Esophagus squamous epithelium (tissue), 5 donors: ENCODE measurements at regions not wholly inside any gene's neighbourhood (a gene's known extent, or its start where the extent isn't known, plus 50 kb on each side); places are given as distances from the start of the nearest gene placed in this dataset.

Experiments used
- DNase-seq: peaks from one replicate; lab custom pipeline; 2025; lab: John Stamatoyannopoulos, UW
- H3K27ac ChIP-seq, 4 donors: fragments of 200-600 bp; sonication (generic); one replicate each; pipeline ENCODE4 v1.5.1; 2016 to 2019; ENCODE audit warnings: mild to moderate bottlenecking in 1 of 4
- H3K27me3 ChIP-seq, 4 donors: fragments of 200-600 bp; sonication (generic); 1 replicate in 3 of 4; 2 replicates in 1 of 4; pipeline versions ENCODE4 v1.5.1 to v1.6.0; 2017 to 2021; ENCODE audit warnings: antibody characterized with exemption in 1 of 4
- H3K36me3 ChIP-seq, 3 donors: fragments of 200-600 bp; sonication (generic); one replicate each; pipeline ENCODE4 v1.5.1; 2016 to 2019
- H3K4me1 ChIP-seq, 3 donors: fragments of 200-600 bp; sonication (generic); one replicate each; pipeline ENCODE4 v1.5.1; 2017 to 2019
- H3K4me3 ChIP-seq, 4 donors: fragments of 200-600 bp; sonication (generic); 1 replicate in 3 of 4; 2 replicates in 1 of 4; pipeline ENCODE4 v1.5.1; 2016 to 2019; ENCODE audit warnings: mild to moderate bottlenecking in 2 of 4, moderate library complexity in 1 of 4
- H3K9me3 ChIP-seq, 3 donors: fragments of 200-600 bp; sonication (generic); one replicate each; pipeline ENCODE4 v1.5.1; 2016 to 2019
- CTCF ChIP-seq, 6 experiments: fragments of 450-650 bp in 4 of 6; fragments of 200-600 bp in 2 of 6; sonication (generic) in 2 of 6; IDR thresholded peaks; one replicate each; pipeline ENCODE4 v1.5.1; 2016 to 2019; ENCODE audit warnings: antibody characterized with exemption in 6 of 6, mild to moderate bottlenecking in 4 of 6, moderate library complexity in 4 of 6
- POLR2A ChIP-seq, 4 donors: fragments of 450-650 bp; IDR thresholded peaks; one replicate each; pipeline ENCODE4 v1.6.1; 2017; ENCODE audit warnings: antibody characterized with exemption in 4 of 4, mild to moderate bottlenecking in 4 of 4, moderate library complexity in 3 of 4
- WGBS, 2 donors: methylation state at CpG; one replicate each; pipeline ENCODE4 v1.1.5; 2018; 5-methylcytosine and 5-hydroxymethylcytosine counted together
- intact Hi-C: fragments of 100-400 bp; cut with DNase I; formaldehyde crosslinking; loops from one replicate; pipeline ENCODE4 v1.15.0; 2022
- donor health status: DM: yes; HTN: yes; CAD: no.

DNA sequence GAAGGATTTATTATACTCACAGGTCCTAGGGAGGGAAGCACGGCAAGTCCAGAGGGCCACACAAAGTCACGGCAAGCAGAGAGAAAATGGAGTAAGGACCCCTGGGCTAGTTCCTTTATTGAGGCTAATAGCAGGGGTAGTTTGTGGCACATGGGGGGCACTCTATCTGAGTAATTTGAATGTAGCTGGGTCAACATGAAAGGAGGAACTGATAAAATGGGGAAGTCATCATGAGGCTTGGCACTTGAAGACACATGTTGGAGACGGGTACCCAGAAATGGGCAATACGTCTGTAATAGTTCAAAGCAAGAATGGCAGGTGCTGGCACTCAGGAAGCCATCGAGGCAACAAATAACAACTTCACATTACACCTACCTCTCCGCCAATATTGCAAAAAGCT is 1136.4 kb downstream of the MRPL39 start:
- TF ChIP-seq CTCF (IDR thresholded peaks at IDR 0.05) (no peak), POLR2A (IDR thresholded peaks at IDR 0.05) (no peak)
- 65 to 73% methylated on average over 6 of the region's 6 CpGs for WGBS, 2 donors
- no peaks in the 10 kb centered on the region for H3K9me3 ChIP-seq
- no peak overlapping the region for H3K4me3 ChIP-seq
- no peak overlapping the region for H3K27ac ChIP-seq
- no peaks in the 10 kb centered on the region for H3K4me1 ChIP-seq
- DNase-seq = no peak
- intact Hi-C loops = no loop called here
- no peaks in the 10 kb centered on the region for H3K27me3 ChIP-seq
- no peaks in the 10 kb centered on the region for H3K36me3 ChIP-seq

GRCh38 chr21:24456358-24456757 is 1150.9 kb downstream of the MRPL39 start:
- Histone ChIP-seq H3K9me3 (no peaks in the 10 kb centered on the region), H3K27ac (no peak overlapping the region), H3K4me3 (no peak overlapping the region), H3K4me1 (no peaks in the 10 kb centered on the region), H3K27me3 (no peaks in the 10 kb centered on the region), H3K36me3 (no peaks in the 10 kb centered on the region)
- intact Hi-C loops = no loop called here
- 65 to 67% methylated on average over 1 to 2 of the region's 3 CpGs for WGBS, 2 donors
- TF ChIP-seq CTCF (IDR thresholded peaks at IDR 0.05) (no peak), POLR2A (IDR thresholded peaks at IDR 0.05) (no peak)
- no peak for DNase-seq

- no peak for DNase-seq
Observed at GRCh38 chr21:24450119-24450518, 1157.2 kb downstream of the MRPL39 start.

DNA sequence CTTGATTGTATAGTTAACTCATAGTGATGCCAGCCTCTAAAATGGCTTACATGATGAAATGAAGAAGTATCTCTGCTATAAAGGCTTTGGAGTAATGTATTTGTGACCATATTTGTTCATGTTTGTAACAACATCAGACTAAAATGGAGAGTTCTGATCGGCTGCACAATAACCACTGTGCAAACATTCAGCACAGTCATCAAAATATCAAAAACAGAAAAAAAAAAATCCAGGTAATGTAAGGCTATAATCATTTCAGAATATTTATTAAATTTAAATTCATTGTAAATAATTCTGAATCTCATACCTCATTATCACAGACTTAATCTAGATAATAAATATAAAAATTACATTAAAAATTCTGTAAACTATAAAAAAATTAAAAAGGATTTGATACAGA is 1161.8 kb downstream of the MRPL39 start:
- DNase-seq = no peak
- no peaks in the 10 kb centered on the region for H3K4me1 ChIP-seq
- H3K27me3 ChIP-seq = no peaks in the 10 kb centered on the region
- intact Hi-C loops = no loop called here
- H3K4me3 ChIP-seq = no peak overlapping the region
- TF ChIP-seq POLR2A (IDR thresholded peaks at IDR 0.05) = no peak
- TF ChIP-seq CTCF (IDR thresholded peaks at IDR 0.05) = no peak
- H3K27ac ChIP-seq = no peak overlapping the region
- WGBS, 2 donors = 62 to 71% methylated on average over 1 of the region's 1 CpG
- no peaks in the 10 kb centered on the region for H3K9me3 ChIP-seq
- H3K36me3 ChIP-seq = no peaks in the 10 kb centered on the region

More at GRCh38 chr21:24450119-24450518, 1157.2 kb downstream of the MRPL39 start:
- Histone ChIP-seq H3K27ac (no peak overlapping the region), H3K27me3 (no peaks in the 10 kb centered on the region), H3K9me3 (no peaks in the 10 kb centered on the region), H3K4me1 (no peaks in the 10 kb centered on the region), H3K36me3 (no peaks in the 10 kb centered on the region), H3K4me3 (no peak overlapping the region)
- TF ChIP-seq CTCF (IDR thresholded peaks at IDR 0.05) (no peak), POLR2A (IDR thresholded peaks at IDR 0.05) (no peak)
- 84 to 87% methylated on average over 3 of the region's 3 CpGs for WGBS, 2 donors
- intact Hi-C loops = no loop called here

DNA sequence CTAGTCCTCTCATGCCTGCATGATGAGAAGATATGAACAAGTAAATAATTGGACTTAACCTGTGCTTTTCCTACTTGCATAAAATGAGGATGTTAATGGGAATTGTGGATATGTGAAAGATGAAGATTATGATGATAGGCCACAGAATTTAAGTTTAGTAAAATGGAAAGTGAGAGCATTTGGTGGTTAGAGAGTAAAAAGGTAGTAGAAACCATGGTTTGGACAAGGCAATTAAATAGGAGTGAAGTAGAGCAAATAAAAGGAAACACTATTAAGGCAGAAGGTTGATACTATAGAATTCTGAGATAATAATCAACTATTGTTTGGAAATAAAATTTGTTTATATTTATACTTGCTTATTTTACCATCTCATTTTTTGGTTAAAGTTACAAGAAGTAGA is 1162.5 kb downstream of the MRPL39 start:
- Histone ChIP-seq H3K4me1 (no peaks in the 10 kb centered on the region), H3K36me3 (no peaks in the 10 kb centered on the region), H3K27ac (no peak overlapping the region), H3K9me3 (no peaks in the 10 kb centered on the region), H3K27me3 (no peaks in the 10 kb centered on the region), H3K4me3 (no peak overlapping the region)
- no peak for TF ChIP-seq POLR2A (IDR thresholded peaks at IDR 0.05)
- no peak for TF ChIP-seq CTCF (IDR thresholded peaks at IDR 0.05)
- intact Hi-C loops = no loop called here
- no peak for DNase-seq
